ENCODE measurements at regions not wholly inside any gene's neighbourhood (a gene's known extent, or its start where the extent isn't known, plus 50 kb on each side); places are given as distances from the start of the nearest gene placed in this dataset.
"Not testable (repeated sequence)": the region's sequence is repeated elsewhere in the genome, so short reads cannot be mapped to it uniquely, and the experiment has no call there.

GRCh38 chr5:179464631-179465030 lies 85.7 kb upstream of the RUFY1 start:
- no peak for DNase-seq
- peaks cover 3% of the 10 kb centered on the region for H3K4me1 Mint-ChIP-seq
- no peak overlapping the region for H3K27ac Mint-ChIP-seq
- H3K27me3 Mint-ChIP-seq (ENCODE audit: low read depth, poor library complexity), result peaks cover 12% of the 10 kb centered on the region
- H3K36me3 Mint-ChIP-seq (ENCODE audit: low read depth), result peaks cover 3% of the 10 kb centered on the region
- peaks cover 19% of the 10 kb centered on the region for H3K9me3 Mint-ChIP-seq
- no peak overlapping the region for H3K4me3 Mint-ChIP-seq
- no peak for TF ChIP-seq CTCF (IDR thresholded peaks at IDR 0.05)

GRCh38 chr5:179462040-179462439 lies 88.3 kb upstream of the RUFY1 start:
- H3K27ac Mint-ChIP-seq, result no peak overlapping the region

GRCh38 chr5:179461576-179461975 lies 88.8 kb upstream of the RUFY1 start:
- DNase-seq, result no peak
- Mint-ChIP-seq H3K27ac (no peak overlapping the region), H3K4me1 (peaks cover 5% of the 10 kb centered on the region), H3K36me3 (ENCODE audit: low read depth) (peaks cover 5% of the 10 kb centered on the region), H3K9me3 (peaks cover 33% of the 10 kb centered on the region), H3K27me3 (ENCODE audit: low read depth, poor library complexity) (peaks cover 15% of the 10 kb centered on the region), H3K4me3 (no peak overlapping the region)
- TF ChIP-seq CTCF (IDR thresholded peaks at IDR 0.05), result no peak

More at GRCh38 chr5:179462040-179462439, 88.3 kb upstream of the RUFY1 start:
- peaks cover 29% of the 10 kb centered on the region for H3K9me3 Mint-ChIP-seq
- no peak for TF ChIP-seq CTCF (IDR thresholded peaks at IDR 0.05)
- H3K4me1 Mint-ChIP-seq, result peaks cover 5% of the 10 kb centered on the region
- H3K4me3 Mint-ChIP-seq, result no peak overlapping the region
- peaks cover 13% of the 10 kb centered on the region for H3K27me3 Mint-ChIP-seq (ENCODE audit: low read depth, poor library complexity)
- peaks cover 5% of the 10 kb centered on the region for H3K36me3 Mint-ChIP-seq (ENCODE audit: low read depth)
- DNase-seq, result no peak

GRCh38 chr5:179459771-179460170 lies 90.6 kb upstream of the RUFY1 start:
- Mint-ChIP-seq H3K27ac (peak overlapping the region; percentile 17), H3K4me1 (peaks cover 5% of the 10 kb centered on the region), H3K27me3 (ENCODE audit: low read depth, poor library complexity) (peaks cover 15% of the 10 kb centered on the region), H3K36me3 (ENCODE audit: low read depth) (peaks cover 5% of the 10 kb centered on the region), H3K4me3 (no peak overlapping the region), H3K9me3 (peaks cover 37% of the 10 kb centered on the region)
- no peak for TF ChIP-seq CTCF (IDR thresholded peaks at IDR 0.05)
- DNase-seq, result no peak

GRCh38 chr5:179457612-179458011 lies 92.7 kb upstream of the RUFY1 start:
- TF ChIP-seq CTCF (IDR thresholded peaks at IDR 0.05), result no peak
- H3K9me3 Mint-ChIP-seq, result peaks cover 51% of the 10 kb centered on the region

GRCh38 chr5:179456075-179456474 lies 94.3 kb upstream of the RUFY1 start:
- H3K4me3 Mint-ChIP-seq; H3K27ac Mint-ChIP-seq; H3K36me3 Mint-ChIP-seq (ENCODE audit: low read depth); DNase-seq; H3K4me1 Mint-ChIP-seq: not testable (repeated sequence)
- H3K9me3 Mint-ChIP-seq, result peaks cover 57% of the 10 kb centered on the region
- peaks cover 11% of the 10 kb centered on the region for H3K27me3 Mint-ChIP-seq (ENCODE audit: low read depth, poor library complexity)

More at GRCh38 chr5:179457612-179458011, 92.7 kb upstream of the RUFY1 start:
- Mint-ChIP-seq H3K27ac (no peak overlapping the region), H3K4me1 (peaks cover 5% of the 10 kb centered on the region), H3K4me3 (no peak overlapping the region), H3K27me3 (ENCODE audit: low read depth, poor library complexity) (peaks cover 10% of the 10 kb centered on the region), H3K36me3 (ENCODE audit: low read depth) (peaks cover 5% of the 10 kb centered on the region)
- no peak for DNase-seq
